HUES64 (cell line): ENCODE measurements at regions not wholly inside any gene's neighbourhood (a gene's known extent, or its start where the extent isn't known, plus 50 kb on each side); places are given as distances from the start of the nearest gene placed in this dataset.

Experiments used
- H3K27ac ChIP-seq: 2 replicates; pipeline ENCODE4 v1.7.0; 2013; ENCODE audit warnings: low read depth, low read length, inconsistent platforms
- H3K27me3 ChIP-seq: 2 replicates; pipeline ENCODE4 v1.6.1; 2013; ENCODE audit warnings: mild to moderate bottlenecking, low read length; ENCODE audit not compliant: insufficient read depth
- H3K36me3 ChIP-seq: 2 replicates; pipeline ENCODE4 v1.6.1; 2013; ENCODE audit warnings: mild to moderate bottlenecking, low read length; ENCODE audit not compliant: insufficient read depth
- H3K4me1 ChIP-seq: 2 replicates; pipeline ENCODE4 v1.6.1; 2013; ENCODE audit warnings: mild to moderate bottlenecking, low read length, moderate library complexity; ENCODE audit not compliant: insufficient read depth
- H3K4me3 ChIP-seq: 2 replicates; pipeline ENCODE4 v1.5.1; 2013; ENCODE audit warnings: mild to moderate bottlenecking, low read length, moderate library complexity
- H3K9ac ChIP-seq: 2 replicates; pipeline ENCODE4 v1.6.1; 2013; ENCODE audit warnings: mild to moderate bottlenecking, low read depth, low read length
- H3K9me3 ChIP-seq: 2 replicates; pipeline ENCODE4 v1.6.1; 2013; ENCODE audit warnings: low read depth, low read length; ENCODE audit not compliant: insufficient read depth
- WGBS: fragments of 150-250, 120-280 bp; methylation state at CpG from one replicate; pipeline ENCODE4 v1.1.7; 2013; ENCODE audit warnings: missing lambda C conversion rate; 5-methylcytosine and 5-hydroxymethylcytosine counted together

GRCh38 chr3:65303431-65303830, 615.6 kb upstream of the ADAMTS9 start:
- Histone ChIP-seq H3K36me3 (no peaks in the 10 kb centered on the region), H3K27ac (no peak overlapping the region), H3K27me3 (no peaks in the 10 kb centered on the region), H3K9ac (no peak overlapping the region), H3K4me3 (no peak overlapping the region), H3K9me3 (no peaks in the 10 kb centered on the region), H3K4me1 (no peaks in the 10 kb centered on the region)
- 87% methylated on average over 6 of the region's 6 CpGs for WGBS

GRCh38 chr3:65291448-65292125, 603.8 kb upstream of the ADAMTS9 start:
- H3K27ac ChIP-seq: no peak overlapping the region

GRCh38 chr3:65288776-65289175, 601.0 kb upstream of the ADAMTS9 start:
- Histone ChIP-seq H3K9me3 (no peaks in the 10 kb centered on the region), H3K36me3 (no peaks in the 10 kb centered on the region), H3K27ac (no peak overlapping the region), H3K4me1 (peaks cover 14% of the 10 kb centered on the region; the same call in 1 of the 2 replicates), H3K9ac (no peak overlapping the region), H3K27me3 (no peaks in the 10 kb centered on the region), H3K4me3 (no peak overlapping the region)
- 91% methylated on average over 4 of the region's 4 CpGs for WGBS

More at GRCh38 chr3:65291448-65292125, 603.8 kb upstream of the ADAMTS9 start:
- Histone ChIP-seq H3K4me3 (no peak overlapping the region), H3K27me3 (no peaks in the 10 kb centered on the region), H3K36me3 (no peaks in the 10 kb centered on the region), H3K4me1 (peaks cover 4% of the 10 kb centered on the region; the same call in 1 of the 2 replicates), H3K9me3 (no peaks in the 10 kb centered on the region), H3K9ac (no peak overlapping the region)
- 97% methylated on average over 4 of the region's 4 CpGs for WGBS

- no peak overlapping the region for H3K4me3 ChIP-seq
- H3K4me1 ChIP-seq: peaks cover 14% of the 10 kb centered on the region; the same call in 1 of the 2 replicates
- no peak overlapping the region for H3K27ac ChIP-seq
- no peaks in the 10 kb centered on the region for H3K27me3 ChIP-seq
- no peak overlapping the region for H3K9ac ChIP-seq
- no peaks in the 10 kb centered on the region for H3K36me3 ChIP-seq
- no peaks in the 10 kb centered on the region for H3K9me3 ChIP-seq
- 89% methylated on average over 1 of the region's 2 CpGs for WGBS
These were observed 598.2 kb upstream of the ADAMTS9 start for GRCh38 chr3:65285956-65286355.

GRCh38 chr3:65284961-65285360, 597.2 kb upstream of the ADAMTS9 start:
- 64% methylated on average over 1 of the region's 1 CpG for WGBS

GRCh38 chr3:65284546-65284945, 596.7 kb upstream of the ADAMTS9 start:
- H3K4me3 ChIP-seq: no peak overlapping the region
- peaks cover 14% of the 10 kb centered on the region; the same call in 1 of the 2 replicates for H3K4me1 ChIP-seq
- H3K27ac ChIP-seq: no peak overlapping the region
- H3K27me3 ChIP-seq: no peaks in the 10 kb centered on the region
- no peaks in the 10 kb centered on the region for H3K36me3 ChIP-seq
- WGBS: 93% methylated on average over 6 of the region's 6 CpGs
- no peak overlapping the region for H3K9ac ChIP-seq
- no peaks in the 10 kb centered on the region for H3K9me3 ChIP-seq

More at GRCh38 chr3:65284961-65285360, 597.2 kb upstream of the ADAMTS9 start:
- Histone ChIP-seq H3K9ac (no peak overlapping the region), H3K4me3 (no peak overlapping the region), H3K9me3 (no peaks in the 10 kb centered on the region), H3K4me1 (peaks cover 14% of the 10 kb centered on the region; the same call in 1 of the 2 replicates), H3K36me3 (no peaks in the 10 kb centered on the region), H3K27ac (no peak overlapping the region), H3K27me3 (no peaks in the 10 kb centered on the region)

- no peak overlapping the region for H3K27ac ChIP-seq
- WGBS: 93% methylated on average over 5 of the region's 6 CpGs
These were observed 591.5 kb upstream of the ADAMTS9 start for GRCh38 chr3:65279225-65279782.

GRCh38 chr3:65277798-65278197, 590.0 kb upstream of the ADAMTS9 start:
- no peak overlapping the region for H3K27ac ChIP-seq
- H3K36me3 ChIP-seq: no peaks in the 10 kb centered on the region
- no peaks in the 10 kb centered on the region for H3K27me3 ChIP-seq
- no peak overlapping the region for H3K9ac ChIP-seq
- H3K4me3 ChIP-seq: no peak overlapping the region
- H3K4me1 ChIP-seq: peaks cover 15% of the 10 kb centered on the region
- no peaks in the 10 kb centered on the region for H3K9me3 ChIP-seq
- WGBS: 36% methylated on average over 2 of the region's 2 CpGs

More at GRCh38 chr3:65279225-65279782, 591.5 kb upstream of the ADAMTS9 start:
- H3K4me3 ChIP-seq: no peak overlapping the region
- no peaks in the 10 kb centered on the region for H3K27me3 ChIP-seq
- H3K9ac ChIP-seq: no peak overlapping the region
- no peaks in the 10 kb centered on the region for H3K9me3 ChIP-seq
- H3K4me1 ChIP-seq: peaks cover 15% of the 10 kb centered on the region
- H3K36me3 ChIP-seq: no peaks in the 10 kb centered on the region

- no peaks in the 10 kb centered on the region for H3K9me3 ChIP-seq
- H3K27ac ChIP-seq: no peak overlapping the region
- no peaks in the 10 kb centered on the region for H3K27me3 ChIP-seq
- 78% methylated on average over 4 of the region's 4 CpGs for WGBS
- no peak overlapping the region for H3K4me3 ChIP-seq
- no peak overlapping the region for H3K9ac ChIP-seq
- peaks cover 15% of the 10 kb centered on the region for H3K4me1 ChIP-seq
- no peaks in the 10 kb centered on the region for H3K36me3 ChIP-seq
These were observed 588.8 kb upstream of the ADAMTS9 start for GRCh38 chr3:65276551-65276950.

- H3K4me3 ChIP-seq: no peak overlapping the region
- H3K27ac ChIP-seq: no peak overlapping the region
- H3K4me1 ChIP-seq: peaks cover 11% of the 10 kb centered on the region
- WGBS: 69% methylated on average over 1 of the region's 1 CpG
- no peaks in the 10 kb centered on the region for H3K27me3 ChIP-seq
- no peak overlapping the region for H3K9ac ChIP-seq
- no peaks in the 10 kb centered on the region for H3K9me3 ChIP-seq
- no peaks in the 10 kb centered on the region for H3K36me3 ChIP-seq
These were observed 580.6 kb upstream of the ADAMTS9 start for GRCh38 chr3:65268426-65268825.

GRCh38 chr3:65265942-65266590, 578.3 kb upstream of the ADAMTS9 start:
- H3K4me3 ChIP-seq: no peak overlapping the region
- H3K9me3 ChIP-seq: no peaks in the 10 kb centered on the region
- H3K27ac ChIP-seq: no peak overlapping the region
- H3K4me1 ChIP-seq: peaks cover 11% of the 10 kb centered on the region
- H3K36me3 ChIP-seq: no peaks in the 10 kb centered on the region
- WGBS: 72% methylated on average over 4 of the region's 4 CpGs
- H3K27me3 ChIP-seq: no peaks in the 10 kb centered on the region
- H3K9ac ChIP-seq: no peak overlapping the region
